Transverse colon (tissue), 4 donors: ENCODE measurements at regions not wholly inside any gene's neighbourhood (a gene's known extent, or its start where the extent isn't known, plus 50 kb on each side); places are given as distances from the start of the nearest gene placed in this dataset.
"Not testable (repeated sequence)": the region's sequence is repeated elsewhere in the genome, so short reads cannot be mapped to it uniquely, and the experiment has no call there.

Source experiments
- DNase-seq: peaks from one replicate; pipeline ENCODE4 v3.0.0-alpha.2; 2019
- H3K27ac ChIP-seq, 4 donors: fragments of 200-600 bp; sonication (generic); 2 replicates each; pipeline ENCODE4 v1.5.1; 2016 to 2018; ENCODE audit warnings: inconsistent platforms in 4 of 4
- H3K27me3 ChIP-seq: fragments of 200-600 bp; sonication (generic); 2 replicates; pipeline ENCODE4 v1.5.1; 2017; ENCODE audit warnings: inconsistent platforms
- H3K36me3 ChIP-seq, 4 donors: fragments of 200-600 bp; sonication (generic); 2 replicates each; pipeline ENCODE4 v1.5.1; 2017 to 2019; ENCODE audit warnings: inconsistent platforms in 4 of 4
- H3K4me1 ChIP-seq, 4 donors: fragments of 200-600 bp; sonication (generic); 2 replicates each; pipeline ENCODE4 v1.5.1; 2017 to 2020; ENCODE audit warnings: inconsistent platforms in 4 of 4
- H3K4me3 ChIP-seq, 4 donors: fragments of 200-600 bp; sonication (generic); 1 replicate in 1 of 4; 2 replicates in 3 of 4; pipeline versions ENCODE4 v1.5.1 to v1.6.1; 2017 to 2019; ENCODE audit warnings: inconsistent platforms in 4 of 4
- H3K9me3 ChIP-seq, 2 donors: fragments of 200-600 bp; sonication (generic); 2 replicates each; pipeline ENCODE4 v1.5.1; 2017 to 2019; ENCODE audit warnings: inconsistent platforms in 2 of 2
- EP300 ChIP-seq: sonication (generic); formaldehyde crosslinking; IDR thresholded peaks from one replicate; pipeline ENCODE4 v1.6.1; 2017; ENCODE audit warnings: antibody characterized with exemption, low read depth
- POLR2A ChIP-seq: fragments of 450-650 bp; IDR thresholded peaks from one replicate; pipeline ENCODE4 v1.6.1; 2016; ENCODE audit warnings: antibody characterized with exemption, mild to moderate bottlenecking, moderate library complexity
- POLR2AphosphoS5 ChIP-seq, 3 donors: sonication (generic); formaldehyde crosslinking; IDR thresholded peaks; one replicate each; pipeline ENCODE4 v1.6.1; 2016; ENCODE audit warnings: antibody characterized with exemption in 3 of 3
- WGBS, 2 donors: methylation state at CpG; one replicate each; pipeline ENCODE4 v1.1.5; 2018; ENCODE audit warnings: low coverage in 1 of 2; 5-methylcytosine and 5-hydroxymethylcytosine counted together
- in situ Hi-C, 4 donors: fragments of 200-750 bp; cut with MboI; loops; one replicate each; pipeline versions ENCODE4 v1.15.0 to v1.15.1; 2017; ENCODE audit warnings: low sequenced_read_pairs in 3 of 4, low pct_ligation_motif_present in 1 of 4, low pct_unique_long_range_greater_than_20kb in 1 of 4
- intact Hi-C: fragments of 100-400 bp; cut with DNase I; formaldehyde crosslinking; loops from one replicate; pipeline ENCODE4 v1.15.1; 2023; ENCODE audit warnings: low total_unique reads
- TF ChIP-seq, protein P1 (sequence below), 5 experiments: fragments of 200-600 bp in 3 of 5; fragments of 450-650 bp in 2 of 5; sonication (generic) in 3 of 5; IDR thresholded peaks; 1 replicate in 2 of 5; 2 replicates in 3 of 5; pipeline ENCODE4 v1.5.1; 2016 to 2017; ENCODE audit warnings: antibody characterized with exemption in 5 of 5, inconsistent platforms in 3 of 5, mild to moderate bottlenecking in 2 of 5, moderate library complexity in 1 of 5

DNA sequence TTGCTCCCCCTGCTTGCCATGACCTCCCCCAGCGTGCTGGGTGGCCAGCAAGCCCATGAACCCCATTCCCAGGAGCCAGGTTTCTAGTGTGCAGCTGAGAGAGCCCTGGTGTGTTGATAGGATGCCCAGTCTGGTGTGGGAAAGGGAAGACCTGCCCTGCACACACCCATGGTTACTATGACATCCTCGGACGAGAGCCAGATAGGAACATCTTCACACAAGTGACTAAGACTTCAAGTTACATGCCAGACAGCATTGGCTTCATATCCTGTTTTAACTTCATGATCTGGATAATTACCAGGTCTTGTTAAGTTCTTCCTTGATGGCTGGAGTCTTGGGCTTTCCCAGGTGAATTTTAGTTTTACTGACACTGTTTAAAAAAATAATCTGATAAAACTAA, 196.6 kb upstream of the EGLN3 start:
- intact Hi-C loops, result no loop called here
- no peaks in the 10 kb centered on the region for H3K27me3 ChIP-seq
- H3K27ac ChIP-seq, result no peak overlapping the region
- no peaks in the 10 kb centered on the region for H3K36me3 ChIP-seq
- DNase-seq, result no peak
- H3K9me3 ChIP-seq, result peaks cover 2 to 10% of the 10 kb centered on the region in 2 donors
- H3K4me1 ChIP-seq, result no peaks in the 10 kb centered on the region
- in situ Hi-C loops, result no loop called here
- H3K4me3 ChIP-seq, result no peak overlapping the region
- TF ChIP-seq EP300, result no peak
- no peak for TF ChIP-seq POLR2A
- no peak for TF ChIP-seq POLR2AphosphoS5 (IDR thresholded peaks at IDR 0.05)
- TF ChIP-seq, protein P1, sequence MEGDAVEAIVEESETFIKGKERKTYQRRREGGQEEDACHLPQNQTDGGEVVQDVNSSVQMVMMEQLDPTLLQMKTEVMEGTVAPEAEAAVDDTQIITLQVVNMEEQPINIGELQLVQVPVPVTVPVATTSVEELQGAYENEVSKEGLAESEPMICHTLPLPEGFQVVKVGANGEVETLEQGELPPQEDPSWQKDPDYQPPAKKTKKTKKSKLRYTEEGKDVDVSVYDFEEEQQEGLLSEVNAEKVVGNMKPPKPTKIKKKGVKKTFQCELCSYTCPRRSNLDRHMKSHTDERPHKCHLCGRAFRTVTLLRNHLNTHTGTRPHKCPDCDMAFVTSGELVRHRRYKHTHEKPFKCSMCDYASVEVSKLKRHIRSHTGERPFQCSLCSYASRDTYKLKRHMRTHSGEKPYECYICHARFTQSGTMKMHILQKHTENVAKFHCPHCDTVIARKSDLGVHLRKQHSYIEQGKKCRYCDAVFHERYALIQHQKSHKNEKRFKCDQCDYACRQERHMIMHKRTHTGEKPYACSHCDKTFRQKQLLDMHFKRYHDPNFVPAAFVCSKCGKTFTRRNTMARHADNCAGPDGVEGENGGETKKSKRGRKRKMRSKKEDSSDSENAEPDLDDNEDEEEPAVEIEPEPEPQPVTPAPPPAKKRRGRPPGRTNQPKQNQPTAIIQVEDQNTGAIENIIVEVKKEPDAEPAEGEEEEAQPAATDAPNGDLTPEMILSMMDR (IDR thresholded peaks at IDR 0.05), result no peak
- 59 to 64% methylated on average over 3 of the region's 3 CpGs for WGBS, 2 donors

DNA sequence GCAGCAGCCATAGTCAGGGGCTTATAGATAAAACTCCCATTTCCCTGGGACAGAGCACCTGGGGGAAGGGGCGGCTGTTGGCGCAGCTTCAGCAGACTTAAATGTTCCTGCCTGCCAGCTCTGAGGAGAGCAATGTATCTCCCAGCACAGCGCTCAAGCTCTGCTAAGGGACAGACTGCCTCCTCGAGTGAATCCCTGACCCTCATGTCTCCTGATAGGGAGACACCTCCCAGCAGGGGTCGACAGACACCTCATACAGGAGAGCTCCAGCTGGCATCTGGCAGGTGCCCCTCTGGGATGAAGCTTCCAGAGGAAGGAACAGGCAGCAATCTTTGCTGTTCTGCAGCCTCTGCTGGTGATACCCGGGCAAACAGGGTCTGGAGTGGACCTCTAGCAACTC, 189.3 kb upstream of the EGLN3 start:
- intact Hi-C loops, H3K9me3 ChIP-seq, DNase-seq, H3K36me3 ChIP-seq, in situ Hi-C loops, H3K27me3 ChIP-seq, H3K4me3 ChIP-seq: not testable (repeated sequence)
- peak overlapping the region in 1 of 4 donors; percentile 8 for H3K27ac ChIP-seq
- peaks cover 3 to 12% (median 9%) of the 10 kb centered on the region in 4 donors for H3K4me1 ChIP-seq
- 65% methylated on average over 6 of the region's 6 CpGs; no CpG with 5 or more reads in 1 of the 2 donors for WGBS, 2 donors

DNA sequence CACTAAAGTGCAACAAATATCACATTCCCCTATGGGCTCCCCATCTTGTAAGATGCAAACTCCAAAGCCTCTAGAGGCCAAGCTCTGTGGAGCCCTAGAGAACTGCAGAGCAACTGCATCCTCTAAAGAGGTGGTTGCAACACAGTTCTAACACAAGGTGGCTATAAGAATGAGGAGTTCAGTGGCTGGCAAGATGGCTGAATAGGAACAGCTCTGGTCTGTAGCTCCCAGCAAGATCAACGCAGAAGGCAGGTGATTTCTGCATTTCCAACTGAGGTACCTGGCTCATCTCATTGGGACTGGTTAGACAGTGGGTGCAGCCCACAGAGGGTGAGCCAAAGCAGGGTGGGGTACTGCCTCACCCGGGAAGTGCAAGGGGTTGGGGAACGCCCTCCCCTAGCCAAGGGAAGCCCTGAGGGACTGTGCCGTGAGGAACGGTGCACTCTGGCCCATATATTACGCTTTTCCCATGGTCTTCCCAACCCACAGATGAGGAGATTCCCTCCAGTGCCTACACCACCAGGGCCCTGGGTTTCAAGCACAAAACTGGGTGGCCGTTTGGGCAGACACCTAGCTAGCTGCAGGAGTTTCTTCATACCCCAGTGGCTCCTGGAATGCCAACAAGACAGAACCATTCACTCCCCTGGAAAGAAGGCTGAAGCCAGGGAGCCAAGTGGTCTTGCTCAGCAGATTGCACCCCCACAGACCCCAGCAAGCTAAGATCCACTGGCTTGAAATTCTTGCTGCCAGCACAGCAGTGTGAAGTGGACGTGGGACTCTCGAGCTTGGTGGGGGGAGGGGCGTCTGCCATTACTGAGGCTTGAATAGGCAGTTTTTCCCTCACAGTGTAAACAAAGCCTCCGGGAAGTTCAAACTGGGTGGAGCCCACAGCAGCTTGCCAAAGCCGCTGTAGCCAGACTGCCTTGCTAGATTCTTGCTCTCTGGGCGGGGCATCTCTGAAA, 188.6 kb upstream of the EGLN3 start:
- H3K9me3 ChIP-seq, in situ Hi-C loops, H3K4me3 ChIP-seq, H3K27me3 ChIP-seq, H3K36me3 ChIP-seq, intact Hi-C loops: not testable (repeated sequence)
- H3K4me1 ChIP-seq, result peaks cover 3 to 12% (median 9%) of the 10 kb centered on the region in 4 donors
- peak overlapping the region in 3 of 4 donors; percentile 8 to 41 (median 37) for H3K27ac ChIP-seq
- 58% methylated on average over 13 of the region's 13 CpGs; no CpG with 5 or more reads in 1 of the 2 donors for WGBS, 2 donors
- peak; percentile 82 for DNase-seq

DNA sequence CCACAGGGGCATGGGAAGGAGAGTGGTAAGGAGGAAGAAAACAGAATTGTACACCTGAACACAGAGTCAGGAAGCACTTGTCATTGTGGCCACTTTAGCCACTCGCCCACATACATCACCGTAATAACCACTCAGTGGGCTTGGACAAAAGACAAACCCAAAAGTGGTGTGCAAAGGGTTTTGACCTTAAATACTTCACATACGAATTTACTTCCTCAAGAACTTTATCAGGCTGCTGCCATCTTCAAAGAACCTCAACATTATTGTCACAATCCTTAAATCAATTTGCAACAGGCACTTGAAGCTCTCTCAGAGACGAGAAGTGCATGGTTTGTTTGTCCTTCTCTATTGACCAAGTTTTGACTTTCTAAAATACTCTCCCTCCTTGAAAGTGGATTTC, 187.3 kb upstream of the EGLN3 start:
- Histone ChIP-seq H3K4me1 (peaks cover 3 to 12% (median 9%) of the 10 kb centered on the region in 4 donors), H3K4me3 (no peak overlapping the region), H3K9me3 (peaks cover 0 to 10% of the 10 kb centered on the region in 2 donors), H3K36me3 (no peaks in the 10 kb centered on the region), H3K27me3 (no peaks in the 10 kb centered on the region), H3K27ac (no peak overlapping the region)
- 65 to 69% methylated on average over 4 of the region's 4 CpGs for WGBS, 2 donors
- in situ Hi-C loops, result no loop called here
- DNase-seq, result no peak
- intact Hi-C loops, result no loop called here
- TF ChIP-seq, protein P1 (IDR thresholded peaks at IDR 0.05), result no peak
- TF ChIP-seq POLR2A (no peak), EP300 (no peak), POLR2AphosphoS5 (IDR thresholded peaks at IDR 0.05) (no peak)

DNA sequence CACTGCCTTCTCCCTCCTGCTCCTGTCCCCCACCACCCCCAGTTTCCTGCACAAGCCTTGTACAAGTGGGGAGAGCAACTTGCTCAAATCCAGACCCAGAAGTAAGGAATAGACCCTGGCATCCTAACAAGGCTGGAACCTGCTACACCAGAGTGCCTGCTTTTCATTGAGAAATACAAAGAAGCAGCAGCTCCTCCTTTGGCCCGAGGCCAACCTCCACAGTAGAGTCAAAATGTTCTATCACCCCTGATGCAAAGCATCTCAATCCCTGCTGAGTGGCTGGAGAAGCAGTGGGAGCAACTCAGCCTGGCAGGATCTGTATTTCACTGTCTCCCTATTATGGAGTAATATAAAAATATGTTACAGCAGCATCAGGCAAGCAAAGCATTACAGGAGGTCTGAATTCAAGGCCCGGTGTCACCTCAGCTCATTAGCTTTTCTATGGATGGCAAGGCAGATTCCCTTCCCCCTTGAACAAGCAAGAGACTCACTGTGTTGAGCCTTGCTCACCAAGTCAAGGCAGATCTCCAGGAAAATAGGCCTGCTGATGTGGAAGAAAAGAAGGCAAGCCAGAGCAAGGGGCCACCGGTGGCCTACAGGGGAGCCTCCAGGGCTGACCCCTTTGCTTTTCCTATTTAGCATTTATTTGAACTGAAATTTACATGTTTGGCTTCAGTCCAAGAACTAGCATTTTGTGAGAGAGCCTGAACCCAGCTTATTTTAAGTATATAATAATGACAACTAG, 186.3 kb upstream of the EGLN3 start:
- in situ Hi-C loops, result no loop called here
- H3K4me1 ChIP-seq, result peaks cover 3 to 12% (median 9%) of the 10 kb centered on the region in 4 donors
- DNase-seq, result no peak
- H3K36me3 ChIP-seq, result no peaks in the 10 kb centered on the region
- H3K4me3 ChIP-seq, result no peak overlapping the region
- H3K27me3 ChIP-seq, result no peaks in the 10 kb centered on the region
- H3K9me3 ChIP-seq, result peaks cover 0 to 5% of the 10 kb centered on the region in 2 donors
- TF ChIP-seq, protein P1 (IDR thresholded peaks at IDR 0.05), result no peak
- TF ChIP-seq POLR2AphosphoS5 (IDR thresholded peaks at IDR 0.05) (no peak), EP300 (no peak), POLR2A (no peak)
- intact Hi-C loops, result no loop called here
- no peak overlapping the region for H3K27ac ChIP-seq
- WGBS, 2 donors, result 85% methylated on average over 3 of the region's 3 CpGs; no CpG with 5 or more reads in 1 of the 2 donors
